ENCODE measurements at regions not wholly inside any gene's neighbourhood (a gene's known extent, or its start where the extent isn't known, plus 50 kb on each side); places are given as distances from the start of the nearest gene placed in this dataset.

- DNase-seq (ENCODE audit: low read depth): no peak
Observed at GRCh38 chr6:93083337-93084230, 335.8 kb downstream of the EPHA7 start.

GRCh38 chr6:93081901-93082300 lies 337.5 kb downstream of the EPHA7 start:
- no peak for DNase-seq (ENCODE audit: low read depth)

- DNase-seq (ENCODE audit: low read depth): no peak
Observed at GRCh38 chr6:93079061-93079460, 340.3 kb downstream of the EPHA7 start.

GRCh38 chr6:93073811-93074210 lies 345.5 kb downstream of the EPHA7 start:
- no peak for DNase-seq (ENCODE audit: low read depth)

GRCh38 chr6:93069856-93070255 lies 349.5 kb downstream of the EPHA7 start:
- DNase-seq (ENCODE audit: low read depth): no peak

- DNase-seq (ENCODE audit: low read depth): no peak
Observed at GRCh38 chr6:93059911-93060310, 359.4 kb downstream of the EPHA7 start.

- no peak for DNase-seq (ENCODE audit: low read depth)
Observed at GRCh38 chr6:93057584-93057983, 361.8 kb downstream of the EPHA7 start.

GRCh38 chr6:93048381-93048780 lies 371.0 kb downstream of the EPHA7 start:
- no peak for DNase-seq (ENCODE audit: low read depth)

- no peak for DNase-seq (ENCODE audit: low read depth)
Observed at GRCh38 chr6:93047033-93047432, 372.3 kb downstream of the EPHA7 start.

GRCh38 chr6:93045156-93045555 lies 374.2 kb downstream of the EPHA7 start:
- no peak for DNase-seq (ENCODE audit: low read depth)

GRCh38 chr6:93040375-93040774 lies 379.0 kb downstream of the EPHA7 start:
- no peak for DNase-seq (ENCODE audit: low read depth)

- no peak for DNase-seq (ENCODE audit: low read depth)
Observed at GRCh38 chr6:93036835-93037234, 382.5 kb downstream of the EPHA7 start.

- no peak for DNase-seq (ENCODE audit: low read depth)
Observed at GRCh38 chr6:93035756-93036155, 383.6 kb downstream of the EPHA7 start.

- no peak for DNase-seq (ENCODE audit: low read depth)
Observed at GRCh38 chr6:93021235-93021915, 398.0 kb downstream of the EPHA7 start.

- DNase-seq (ENCODE audit: low read depth): no peak
Observed at GRCh38 chr6:93017626-93018025, 401.7 kb downstream of the EPHA7 start.

- DNase-seq (ENCODE audit: low read depth): no peak
Observed at GRCh38 chr6:93017213-93017612, 402.1 kb downstream of the EPHA7 start.

- no peak for DNase-seq (ENCODE audit: low read depth)
Observed at GRCh38 chr6:93013054-93013453, 406.3 kb downstream of the EPHA7 start.

- DNase-seq (ENCODE audit: low read depth): no peak
Observed at GRCh38 chr6:93008375-93008774, 411.0 kb downstream of the EPHA7 start.

GRCh38 chr6:92989656-92990055 lies 429.7 kb downstream of the EPHA7 start:
- no peak for DNase-seq (ENCODE audit: low read depth)

GRCh38 chr6:92979281-92979680 lies 440.1 kb downstream of the EPHA7 start:
- no peak for DNase-seq (ENCODE audit: low read depth)

GRCh38 chr6:92977018-92977417 lies 442.3 kb downstream of the EPHA7 start:
- no peak for DNase-seq (ENCODE audit: low read depth)

- no peak for DNase-seq (ENCODE audit: low read depth)
Observed at GRCh38 chr6:92967362-92967761, 452.0 kb downstream of the EPHA7 start.

- DNase-seq (ENCODE audit: low read depth): no peak
Observed at GRCh38 chr6:92962846-92963245, 456.5 kb downstream of the EPHA7 start.
